GM23338 (cell line): ENCODE measurements at regions not wholly inside any gene's neighbourhood (a gene's known extent, or its start where the extent isn't known, plus 50 kb on each side); places are given as distances from the start of the nearest gene placed in this dataset.

Source experiments
- ATAC-seq: fragments of 200-7000 bp; cut with Tn5 transposase; 3 replicates; pipeline ENCODE4 v1.9.1; 2020
- DNase-seq: peaks from one replicate; pipeline ENCODE4 v3.0.0-alpha.2; 2015; ENCODE audit warnings: low spot score
- H2AFZ ChIP-seq: fragments of 200-600 bp; sonication (generic); 2 replicates; pipeline ENCODE4 v1.8.0; 2016; ENCODE audit warnings: antibody characterized with exemption, mild to moderate bottlenecking, moderate library complexity
- H3F3A ChIP-seq: fragments of 200-600 bp; sonication (generic); replicated peaks from 2 replicates; pipeline ENCODE4 v1.8.0; 2017; ENCODE audit warnings: antibody characterized with exemption, mixed run types, low read depth
- H3K27ac ChIP-seq: fragments of 200-600 bp; sonication (generic); 2 replicates; pipeline ENCODE4 v1.6.1; 2016; ENCODE audit warnings: low read depth
- H3K27me3 ChIP-seq: fragments of 200-600 bp; sonication (generic); 2 replicates; pipeline ENCODE4 v1.8.0; 2016; ENCODE audit warnings: mild to moderate bottlenecking, mixed run types, moderate library complexity; ENCODE audit not compliant: insufficient read depth
- H3K36me3 ChIP-seq: fragments of 200-600 bp; sonication (generic); 2 replicates; pipeline ENCODE4 v1.8.0; 2016; ENCODE audit warnings: mild to moderate bottlenecking; ENCODE audit not compliant: insufficient read depth
- H3K4me1 ChIP-seq: fragments of 200-600 bp; sonication (generic); 2 replicates; pipeline ENCODE4 v1.8.0; 2016; ENCODE audit warnings: mild to moderate bottlenecking, moderate library complexity; ENCODE audit not compliant: insufficient read depth
- H3K4me2 ChIP-seq: fragments of 200-600 bp; sonication (generic); 2 replicates; pipeline ENCODE4 v1.7.1; 2017; ENCODE audit warnings: mixed run types
- H3K4me3 ChIP-seq: fragments of 200-600 bp; sonication (generic); 2 replicates; pipeline ENCODE4 v1.6.1; 2016; ENCODE audit warnings: mixed run types
- H3K79me2 ChIP-seq: fragments of 200-600 bp; sonication (generic); replicated peaks from 2 replicates; pipeline ENCODE4 v1.8.0; 2017; ENCODE audit warnings: mild to moderate bottlenecking; ENCODE audit not compliant: insufficient read depth
- H3K9me2 ChIP-seq: fragments of 200-600 bp; sonication (generic); 2 replicates; pipeline ENCODE4 v1.8.0; 2017; ENCODE audit not compliant: insufficient read depth
- H4K20me1 ChIP-seq: fragments of 200-600 bp; sonication (generic); replicated peaks from 2 replicates; pipeline ENCODE4 v1.8.0; 2017; ENCODE audit warnings: mild to moderate bottlenecking; ENCODE audit not compliant: insufficient read depth
- H3K27ac Mint-ChIP-seq: 2 replicates; pipeline ENCODE4 v1.8.0; 2020; ENCODE audit warnings: inconsistent platforms, mild to moderate bottlenecking, moderate library complexity, mixed read lengths
- H3K27me3 Mint-ChIP-seq: 3 replicates; pipeline ENCODE4 v1.8.0; 2022; ENCODE audit warnings: low read depth, mild to moderate bottlenecking, moderate library complexity, mixed read lengths, inconsistent platforms; ENCODE audit not compliant: insufficient read depth, poor library complexity
- H3K36me3 Mint-ChIP-seq: 3 replicates; pipeline ENCODE4 v1.8.0; 2021; ENCODE audit warnings: low read depth, mild to moderate bottlenecking, inconsistent platforms, moderate library complexity, mixed read lengths
- H3K4me1 Mint-ChIP-seq: 3 replicates; pipeline ENCODE4 v1.8.0; 2020; ENCODE audit warnings: mild to moderate bottlenecking, inconsistent platforms, mixed read lengths
- H3K4me3 Mint-ChIP-seq: 3 replicates; pipeline ENCODE4 v1.8.0; 2021; ENCODE audit warnings: moderate library complexity, mild to moderate bottlenecking, inconsistent platforms, mixed read lengths
- H3K9me3 Mint-ChIP-seq: 3 replicates; pipeline ENCODE4 v1.8.0; 2020; ENCODE audit warnings: moderate library complexity, mild to moderate bottlenecking, inconsistent platforms, mixed read lengths
- CREB1 ChIP-seq: fragments of 250-450 bp; sonication (Bioruptor Pico); IDR thresholded peaks from 2 replicates; pipeline ENCODE4 v1.5.0; 2020; ENCODE audit warnings: low read depth, mild to moderate bottlenecking, moderate library complexity
- CTCF ChIP-seq, 2 experiments: fragments of 200-600 bp in 1 of 2; sonication (generic) in 1 of 2; conservative IDR thresholded peaks; 2 replicates each; pipeline versions ENCODE4 v1.5.1 to v1.6.1; 2016 to 2017; ENCODE audit warnings: antibody characterized with exemption in 2 of 2, low read depth in 2 of 2, mild to moderate bottlenecking in 2 of 2, moderate library complexity in 1 of 2
- EZH2 ChIP-seq: fragments of 200-600 bp; sonication (generic); IDR thresholded peaks from one replicate; pipeline ENCODE4 v1.8.0; 2017; ENCODE audit warnings: antibody characterized with exemption, mild to moderate bottlenecking, low read depth; ENCODE audit not compliant: unreplicated experiment
- EZH2phosphoT487 ChIP-seq: fragments of 200-600 bp; sonication (generic); IDR thresholded peaks from one replicate; pipeline ENCODE4 v1.8.1; 2018; ENCODE audit warnings: antibody characterized with exemption; ENCODE audit not compliant: unreplicated experiment
- JUNB ChIP-seq: IDR thresholded peaks from one replicate; pipeline ENCODE4 v1.6.1; 2016; ENCODE audit warnings: antibody characterized with exemption; ENCODE audit not compliant: unreplicated experiment
- POLR2AphosphoS5 ChIP-seq: IDR thresholded peaks from 2 replicates; pipeline ENCODE4 v1.6.1; 2016; ENCODE audit warnings: antibody characterized with exemption, low read depth
- REST ChIP-seq: IDR thresholded peaks from one replicate; pipeline ENCODE4 v1.6.1; 2018; ENCODE audit warnings: antibody characterized with exemption; ENCODE audit not compliant: unreplicated experiment
- STAT1 ChIP-seq: IDR thresholded peaks from one replicate; pipeline ENCODE4 v1.6.1; 2016; ENCODE audit warnings: antibody characterized with exemption; ENCODE audit not compliant: unreplicated experiment
- ZNF114 ChIP-seq: fragments of 250-450 bp; sonication (Bioruptor Pico); IDR thresholded peaks from 2 replicates; pipeline ENCODE4 v1.5.0; 2020; ENCODE audit warnings: mild to moderate bottlenecking, moderate library complexity
- ZNF331 ChIP-seq: fragments of 250-450 bp; sonication (Bioruptor Pico); IDR thresholded peaks from 2 replicates; pipeline ENCODE4 v1.5.0; 2020; ENCODE audit warnings: low read depth, mild to moderate bottlenecking, moderate library complexity
- ZNF462 ChIP-seq: fragments of 250-450 bp; sonication (Bioruptor Pico); IDR thresholded peaks from 2 replicates; pipeline ENCODE4 v1.5.0; 2020; ENCODE audit warnings: mild to moderate bottlenecking, moderate library complexity

GRCh38 chr14:34032720-34033119 is 81.8 kb upstream of the EGLN3 start:
- H3K4me2 ChIP-seq, result no peak overlapping the region
- Mint-ChIP-seq H3K4me3 (no peak overlapping the region), H3K27ac (no peak overlapping the region), H3K36me3 (no peaks in the 10 kb centered on the region), H3K27me3 (peaks cover 4% of the 10 kb centered on the region), H3K4me1 (peaks cover 3% of the 10 kb centered on the region), H3K9me3 (no peaks in the 10 kb centered on the region; the same call in 2 of the 3 replicates)
- no peak for ATAC-seq
- no peaks in the 10 kb centered on the region for H3K4me1 ChIP-seq
- no peaks in the 10 kb centered on the region for H3K27me3 ChIP-seq
- H2AFZ ChIP-seq, result no peak overlapping the region
- TF ChIP-seq ZNF462, result no peak
- H3K9me2 ChIP-seq, result no peaks in the 10 kb centered on the region; the same call in 1 of the 2 replicates
- no peak for DNase-seq
- no peaks in the 10 kb centered on the region for H3F3A ChIP-seq
- H3K4me3 ChIP-seq, result no peak overlapping the region
- H4K20me1 ChIP-seq, result no peaks in the 10 kb centered on the region; the same call in 1 of the 2 replicates
- H3K79me2 ChIP-seq, result no peaks in the 10 kb centered on the region
- no peaks in the 10 kb centered on the region for H3K36me3 ChIP-seq
- no peak overlapping the region for H3K27ac ChIP-seq

DNA sequence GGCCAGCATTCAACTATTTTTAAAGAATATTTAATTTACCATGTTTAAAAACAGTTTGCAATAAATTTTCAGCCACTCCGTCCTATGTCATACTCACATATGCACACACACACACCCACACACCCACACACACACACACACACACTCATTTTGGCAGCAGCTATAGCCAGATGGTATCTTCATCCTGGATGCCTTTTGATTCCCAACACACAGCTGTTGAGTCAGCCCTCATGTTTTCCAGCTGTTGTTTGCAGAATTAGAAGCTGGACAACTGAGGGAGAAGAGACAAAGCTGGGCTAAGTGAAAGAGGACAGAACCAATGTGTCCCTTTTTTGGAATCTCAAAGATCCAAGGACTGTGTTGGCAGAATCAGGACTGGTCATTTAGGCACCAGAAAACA is 80.0 kb upstream of the EGLN3 start:
- H3K4me3 ChIP-seq, result no peak overlapping the region
- peaks cover 5% of the 10 kb centered on the region for H3K27me3 Mint-ChIP-seq
- H3K9me2 ChIP-seq, result peaks cover 4% of the 10 kb centered on the region; the same call in 1 of the 2 replicates
- no peaks in the 10 kb centered on the region for H3K4me1 ChIP-seq
- DNase-seq (no peak), ATAC-seq (no peak)
- no peaks in the 10 kb centered on the region; the same call in 1 of the 2 replicates for H4K20me1 ChIP-seq
- no peak overlapping the region for H2AFZ ChIP-seq
- peaks cover 3% of the 10 kb centered on the region for H3K4me1 Mint-ChIP-seq
- H3K9me3 Mint-ChIP-seq, result no peaks in the 10 kb centered on the region; the same call in 2 of the 3 replicates
- H3K36me3 ChIP-seq, result no peaks in the 10 kb centered on the region
- H3K36me3 Mint-ChIP-seq, result no peaks in the 10 kb centered on the region
- no peaks in the 10 kb centered on the region for H3K27me3 ChIP-seq
- no peaks in the 10 kb centered on the region for H3K79me2 ChIP-seq
- no peak overlapping the region for H3K4me3 Mint-ChIP-seq
- no peak overlapping the region for H3K27ac Mint-ChIP-seq
- H3F3A ChIP-seq, result no peaks in the 10 kb centered on the region
- no peak overlapping the region for H3K4me2 ChIP-seq
- H3K27ac ChIP-seq, result no peak overlapping the region
- no peak for TF ChIP-seq ZNF114 (CRISPR knock-in tag)
- TF ChIP-seq CTCF (conservative IDR thresholded peaks at IDR 0.05; ENCODE audit: low read depth in 2 of 2), result no peak
- no peak for TF ChIP-seq JUNB
- no peak for TF ChIP-seq STAT1
- TF ChIP-seq EZH2, result no peak
- TF ChIP-seq CREB1 (CRISPR knock-in tag), result no peak
- TF ChIP-seq REST, result no peak
- TF ChIP-seq ZNF331, result no peak
- no peak for TF ChIP-seq EZH2phosphoT487
- TF ChIP-seq POLR2AphosphoS5, result no peak
